ENCODE measurements at regions not wholly inside any gene's neighbourhood (a gene's known extent, or its start where the extent isn't known, plus 50 kb on each side); places are given as distances from the start of the nearest gene placed in this dataset.
A peak's percentile ranks its signal among the peaks of the same experiment; 100 is the strongest.

GRCh38 chr21:27691516-27691915, 724.6 kb upstream of the ADAMTS5 start:
- ATAC-seq (no peak), DNase-seq (no peak)
- Histone ChIP-seq H3K9me3 (no peaks in the 10 kb centered on the region), H3K27me3 (no peaks in the 10 kb centered on the region), H3K4me1 (no peaks in the 10 kb centered on the region), H3K27ac (no peak overlapping the region), H3K4me3 (no peak overlapping the region), H3K36me3 (no peaks in the 10 kb centered on the region)
- intact Hi-C loops (cut with DNase I): no loop called here
- TF ChIP-seq, protein P1, sequence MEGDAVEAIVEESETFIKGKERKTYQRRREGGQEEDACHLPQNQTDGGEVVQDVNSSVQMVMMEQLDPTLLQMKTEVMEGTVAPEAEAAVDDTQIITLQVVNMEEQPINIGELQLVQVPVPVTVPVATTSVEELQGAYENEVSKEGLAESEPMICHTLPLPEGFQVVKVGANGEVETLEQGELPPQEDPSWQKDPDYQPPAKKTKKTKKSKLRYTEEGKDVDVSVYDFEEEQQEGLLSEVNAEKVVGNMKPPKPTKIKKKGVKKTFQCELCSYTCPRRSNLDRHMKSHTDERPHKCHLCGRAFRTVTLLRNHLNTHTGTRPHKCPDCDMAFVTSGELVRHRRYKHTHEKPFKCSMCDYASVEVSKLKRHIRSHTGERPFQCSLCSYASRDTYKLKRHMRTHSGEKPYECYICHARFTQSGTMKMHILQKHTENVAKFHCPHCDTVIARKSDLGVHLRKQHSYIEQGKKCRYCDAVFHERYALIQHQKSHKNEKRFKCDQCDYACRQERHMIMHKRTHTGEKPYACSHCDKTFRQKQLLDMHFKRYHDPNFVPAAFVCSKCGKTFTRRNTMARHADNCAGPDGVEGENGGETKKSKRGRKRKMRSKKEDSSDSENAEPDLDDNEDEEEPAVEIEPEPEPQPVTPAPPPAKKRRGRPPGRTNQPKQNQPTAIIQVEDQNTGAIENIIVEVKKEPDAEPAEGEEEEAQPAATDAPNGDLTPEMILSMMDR (IDR thresholded peaks at IDR 0.05): no peak

DNA sequence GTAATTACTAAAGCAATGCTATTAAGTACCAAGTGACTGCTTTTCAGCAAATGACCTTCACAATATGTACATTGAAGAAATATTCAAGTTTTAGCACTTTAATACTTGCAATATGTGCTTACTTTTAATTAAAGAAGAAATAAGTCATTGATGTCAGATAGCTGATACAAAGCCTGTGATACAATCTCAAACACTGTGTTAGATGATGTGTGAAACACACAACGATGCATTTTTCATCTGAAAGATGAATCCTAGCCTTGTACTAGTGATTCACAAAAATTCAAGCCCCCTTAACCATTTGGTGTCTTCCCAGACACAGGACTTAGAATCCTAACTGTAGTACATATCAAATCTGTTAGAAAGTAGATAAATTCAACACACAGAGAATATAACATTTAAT, 724.1 kb upstream of the ADAMTS5 start:
- no peak overlapping the region for H3K27ac ChIP-seq
- TF ChIP-seq, protein P1 (IDR thresholded peaks at IDR 0.05): no peak
- DNase-seq (no peak), ATAC-seq (no peak)
- H3K36me3 ChIP-seq: no peaks in the 10 kb centered on the region
- H3K4me3 ChIP-seq: no peak overlapping the region
- no peaks in the 10 kb centered on the region for H3K27me3 ChIP-seq
- no peaks in the 10 kb centered on the region for H3K4me1 ChIP-seq
- intact Hi-C loops (cut with DNase I): no loop called here
- H3K9me3 ChIP-seq: no peaks in the 10 kb centered on the region

GRCh38 chr21:27690426-27690825, 723.5 kb upstream of the ADAMTS5 start:
- no peaks in the 10 kb centered on the region for H3K9me3 ChIP-seq
- ATAC-seq (no peak), DNase-seq (peak in 2 of 4 donors; percentile 78 to 80)
- no peak overlapping the region for H3K4me3 ChIP-seq
- H3K27ac ChIP-seq: no peak overlapping the region
- H3K4me1 ChIP-seq: no peaks in the 10 kb centered on the region
- TF ChIP-seq, protein P1 (IDR thresholded peaks at IDR 0.05): no peak
- H3K36me3 ChIP-seq: no peaks in the 10 kb centered on the region
- intact Hi-C loops (cut with DNase I): no loop called here
- no peaks in the 10 kb centered on the region for H3K27me3 ChIP-seq

GRCh38 chr21:27688773-27689172, 721.9 kb upstream of the ADAMTS5 start:
- Histone ChIP-seq H3K27ac (no peak overlapping the region), H3K9me3 (no peaks in the 10 kb centered on the region), H3K36me3 (no peaks in the 10 kb centered on the region), H3K4me3 (no peak overlapping the region), H3K27me3 (no peaks in the 10 kb centered on the region), H3K4me1 (no peaks in the 10 kb centered on the region)
- TF ChIP-seq, protein P1 (IDR thresholded peaks at IDR 0.05): no peak
- intact Hi-C loops (cut with DNase I): no loop called here
- DNase-seq (no peak), ATAC-seq (no peak)

DNA sequence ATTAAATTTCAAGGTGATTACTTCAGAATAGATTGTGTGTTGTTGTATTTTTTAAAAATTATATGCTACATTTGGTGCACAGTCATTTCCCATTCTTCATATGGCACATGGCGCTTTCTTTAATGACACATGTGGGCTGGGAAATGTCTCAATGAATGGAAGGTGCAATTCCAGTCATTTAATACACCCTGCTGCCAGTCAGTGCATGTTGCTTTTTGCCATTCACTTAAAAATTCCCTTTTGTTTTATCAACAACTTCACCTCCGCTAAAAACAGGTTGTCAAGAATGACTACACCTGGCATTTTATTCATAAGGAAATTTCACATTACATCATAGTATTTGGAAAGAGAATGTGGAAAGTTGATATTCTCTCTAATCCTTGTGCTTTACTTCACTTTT, 716.4 kb upstream of the ADAMTS5 start:
- no peak for ATAC-seq
- intact Hi-C loops (cut with DNase I): no loop called here
- H3K4me1 ChIP-seq: no peaks in the 10 kb centered on the region

More for the DNA sequence above, 716.4 kb upstream of the ADAMTS5 start:
- no peaks in the 10 kb centered on the region for H3K36me3 ChIP-seq
- no peak for DNase-seq
- H3K27ac ChIP-seq: no peak overlapping the region
- H3K9me3 ChIP-seq: no peaks in the 10 kb centered on the region
- TF ChIP-seq, protein P1 (IDR thresholded peaks at IDR 0.05): no peak
- no peaks in the 10 kb centered on the region for H3K27me3 ChIP-seq
- no peak overlapping the region for H3K4me3 ChIP-seq

All from left lung (tissue), 4 donors.